HepG2 (cell line): ENCODE measurements at regions not wholly inside any gene's neighbourhood (a gene's known extent, or its start where the extent isn't known, plus 50 kb on each side); places are given as distances from the start of the nearest gene placed in this dataset.

Experiments
- ATAC-seq: fragments of 200-7000 bp; cut with Tn5 transposase; 3 replicates; pipeline ENCODE4 v1.9.1; 2020; ENCODE audit warnings: mild to moderate bottlenecking, moderate library complexity
- BruUV-seq: library from RNA; stranded (reverse); fragments of 400-500 nt; replicated peaks from 2 replicates; lab custom pipeline; 2021; lab: Mats Ljungman, UMichigan
- CTCF ChIA-PET: fragments of 300-600 bp; formaldehyde crosslinking; extraction: SDS; loops from one replicate; lab custom pipeline; 2021; ENCODE audit warnings: low total read pairs, inconsistent platforms, low intra/inter-chr PET ratio; lab: Yijun Ruan, JAX
- POLR2A ChIA-PET: fragments of 350-600 bp; sonication (Branson Sonifier 250); formaldehyde crosslinking; loops from one replicate; lab custom pipeline; 2020; ENCODE audit warnings: antibody characterized with exemption, inconsistent platforms; lab: Yijun Ruan, JAX
- DNase-seq: peaks from one replicate; pipeline ENCODE4 v3.0.0-alpha.2; 2015; ENCODE audit warnings: low spot score
- FAIRE-seq: peaks from 3 replicates; lab custom pipeline; 2011; peaks lifted over from hg19 to GRCh38; lab: Jason Lieb, UNC
- H2AFZ ChIP-seq: one replicate; pipeline ENCODE4 v1.6.1; 2011; ENCODE audit warnings: low read length, inconsistent platforms
- H3K27ac ChIP-seq: fragments of 300-600 bp; 3 replicates; pipeline ENCODE4 v1.8.0; 2011; ENCODE audit warnings: mixed run types, mild to moderate bottlenecking, mixed read lengths, low read length, inconsistent platforms; ENCODE audit not compliant: insufficient read depth; ENCODE audit errors: extremely low read length
- H3K27me3 ChIP-seq, 2 experiments: fragments of 200-600 bp in 1 of 2; 2 replicates in 1 of 2; 3 replicates in 1 of 2; pipeline versions ENCODE4 v1.6.0 to v1.8.0; 2011; ENCODE audit warnings: low read length in 2 of 2, mild to moderate bottlenecking in 2 of 2, moderate library complexity in 2 of 2, inconsistent platforms in 1 of 2; ENCODE audit not compliant: insufficient read depth in 2 of 2, control insufficient read depth in 1 of 2
- H3K36me3 ChIP-seq, 2 experiments: fragments of 200-600 bp in 1 of 2; replicated peaks in 1 of 2; 2 replicates in 1 of 2; 3 replicates in 1 of 2; pipeline versions ENCODE4 v1.5.1 to v1.8.0; 2011; ENCODE audit warnings: low read length in 2 of 2, inconsistent platforms in 1 of 2; ENCODE audit not compliant: insufficient read depth in 2 of 2, control insufficient read depth in 1 of 2
- H3K4me1 ChIP-seq: 2 replicates; pipeline ENCODE4 v1.5.1; 2012; ENCODE audit warnings: low read length, inconsistent platforms; ENCODE audit not compliant: insufficient read depth
- H3K4me2 ChIP-seq: 2 replicates; pipeline ENCODE4 v1.6.0; 2011; ENCODE audit warnings: low read depth, low read length, inconsistent platforms
- H3K4me3 ChIP-seq, 3 experiments: fragments of 200-600 bp in 1 of 3; sonication (generic), shearing (Covaris generic) in 1 of 3; replicated peaks in 1 of 3; 2 replicates each; pipeline ENCODE4 v1.5.1; 2011 to 2016; ENCODE audit warnings: low read length in 3 of 3, inconsistent platforms in 2 of 3, low read depth in 2 of 3, mild to moderate bottlenecking in 2 of 3, control low read depth in 1 of 3, mixed read lengths in 1 of 3; ENCODE audit not compliant: insufficient read depth in 1 of 3
- H3K79me2 ChIP-seq: one replicate; pipeline ENCODE4 v1.6.1; 2011; ENCODE audit warnings: low read length, inconsistent platforms; ENCODE audit not compliant: insufficient read depth
- H3K9ac ChIP-seq: 2 replicates; pipeline ENCODE4 v1.6.0; 2011; ENCODE audit warnings: mild to moderate bottlenecking, low read depth, low read length, inconsistent platforms; ENCODE audit not compliant: insufficient read depth
- H3K9me3 ChIP-seq: 2 replicates; pipeline ENCODE4 v1.5.1; 2012; ENCODE audit warnings: mild to moderate bottlenecking, low read length
- H4K20me1 ChIP-seq: 2 replicates; pipeline ENCODE4 v1.6.0; 2011; ENCODE audit warnings: inconsistent platforms, mild to moderate bottlenecking, low read length, moderate library complexity; ENCODE audit not compliant: insufficient read depth
- SMC3 ChIP-seq: IDR thresholded peaks from 2 replicates; pipeline ENCODE4 v1.6.1; 2011; ENCODE audit warnings: low read length, improper control_type of control experiment
- U2AF2 ChIP-seq: fragments of 200-400 bp; formaldehyde crosslinking; IDR thresholded peaks from 2 replicates; pipeline ENCODE4 v1.6.1; 2017; ENCODE audit warnings: low read depth, mild to moderate bottlenecking, low read length
- WGBS: methylation state at CpG from one replicate; pipeline ENCODE4 v1.1.6; 2017; ENCODE audit warnings: low lambda C conversion rate; 5-methylcytosine and 5-hydroxymethylcytosine counted together
- in situ Hi-C: cut with HindIII; loops from 2 replicates; pipeline ENCODE4 v1.10.0; 2017; ENCODE audit warnings: low pct_unique_long_range_greater_than_20kb; ENCODE audit not compliant: extremely low pct_ligation_motif_present
- intact Hi-C: fragments of 100-400 bp; cut with micrococcal nuclease; formaldehyde crosslinking; loops from one replicate; pipeline ENCODE4 v1.10.0; 2022; ENCODE audit not compliant: unreplicated experiment
- TF ChIP-seq, protein P1 (sequence below): sonication (generic); formaldehyde crosslinking; IDR thresholded peaks from 2 replicates; pipeline ENCODE4 v1.4.0; 2020; ENCODE audit warnings: missing genetic modification reagents
- TF ChIP-seq, protein P2 (sequence below): sonication (generic); formaldehyde crosslinking; IDR thresholded peaks from 2 replicates; pipeline ENCODE4 v1.8.0; 2022; ENCODE audit warnings: missing genetic modification reagents, mild to moderate bottlenecking, moderate library complexity, borderline replicate concordance

DNA sequence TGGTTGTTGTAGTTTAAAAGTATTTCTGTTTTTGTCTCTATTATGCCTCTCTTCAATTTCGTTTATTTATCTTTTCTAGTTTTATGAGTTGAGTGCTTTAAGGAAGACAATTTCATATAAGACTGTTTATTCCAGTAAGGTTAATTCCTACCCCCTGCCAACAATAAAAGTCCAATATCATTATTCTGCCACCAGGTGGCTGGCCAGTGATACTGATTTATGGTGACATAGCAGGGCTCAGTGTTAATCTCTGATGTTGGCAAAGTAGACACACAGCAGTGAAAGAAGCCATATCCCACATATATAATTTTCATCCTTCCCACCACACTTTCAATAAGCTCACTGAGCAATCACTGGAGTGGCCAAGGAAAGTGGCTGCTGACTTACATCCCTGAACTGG, 69.0 kb upstream of the BMP4 start (continued):
- TF ChIP-seq SMC3 = peak; percentile 77
- TF ChIP-seq, protein P1, sequence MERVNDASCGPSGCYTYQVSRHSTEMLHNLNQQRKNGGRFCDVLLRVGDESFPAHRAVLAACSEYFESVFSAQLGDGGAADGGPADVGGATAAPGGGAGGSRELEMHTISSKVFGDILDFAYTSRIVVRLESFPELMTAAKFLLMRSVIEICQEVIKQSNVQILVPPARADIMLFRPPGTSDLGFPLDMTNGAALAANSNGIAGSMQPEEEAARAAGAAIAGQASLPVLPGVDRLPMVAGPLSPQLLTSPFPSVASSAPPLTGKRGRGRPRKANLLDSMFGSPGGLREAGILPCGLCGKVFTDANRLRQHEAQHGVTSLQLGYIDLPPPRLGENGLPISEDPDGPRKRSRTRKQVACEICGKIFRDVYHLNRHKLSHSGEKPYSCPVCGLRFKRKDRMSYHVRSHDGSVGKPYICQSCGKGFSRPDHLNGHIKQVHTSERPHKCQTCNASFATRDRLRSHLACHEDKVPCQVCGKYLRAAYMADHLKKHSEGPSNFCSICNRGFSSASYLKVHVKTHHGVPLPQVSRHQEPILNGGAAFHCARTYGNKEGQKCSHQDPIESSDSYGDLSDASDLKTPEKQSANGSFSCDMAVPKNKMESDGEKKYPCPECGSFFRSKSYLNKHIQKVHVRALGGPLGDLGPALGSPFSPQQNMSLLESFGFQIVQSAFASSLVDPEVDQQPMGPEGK = 0 out of 2 replicates have a peak, but pooled peaks have one; percentile 27

GRCh38 chr14:54026671-54027070, 70.0 kb upstream of the BMP4 start:
- no TSS peak for BruUV-seq
- ATAC-seq (no peak), FAIRE-seq (no peak), DNase-seq (no peak)
- Histone ChIP-seq H3K4me3 (no peak overlapping the region), H3K79me2 (no peaks in the 10 kb centered on the region), H3K9ac (no peak overlapping the region), H3K27me3 (no peaks in the 10 kb centered on the region), H3K27ac (no peak overlapping the region), H3K36me3 (no peaks in the 10 kb centered on the region), H3K4me2 (no peak overlapping the region), H2AFZ (no peak overlapping the region), H4K20me1 (no peaks in the 10 kb centered on the region), H3K4me1 (peaks cover 19% of the 10 kb centered on the region), H3K9me3 (peaks cover 12% of the 10 kb centered on the region)
- WGBS = 76% methylated on average over 2 of the region's 2 CpGs
- in situ Hi-C loops = no loop called here
- CTCF ChIA-PET = no interaction called here
- intact Hi-C loops = no loop called here
- no peak for TF ChIP-seq U2AF2
- TF ChIP-seq, protein P2, sequence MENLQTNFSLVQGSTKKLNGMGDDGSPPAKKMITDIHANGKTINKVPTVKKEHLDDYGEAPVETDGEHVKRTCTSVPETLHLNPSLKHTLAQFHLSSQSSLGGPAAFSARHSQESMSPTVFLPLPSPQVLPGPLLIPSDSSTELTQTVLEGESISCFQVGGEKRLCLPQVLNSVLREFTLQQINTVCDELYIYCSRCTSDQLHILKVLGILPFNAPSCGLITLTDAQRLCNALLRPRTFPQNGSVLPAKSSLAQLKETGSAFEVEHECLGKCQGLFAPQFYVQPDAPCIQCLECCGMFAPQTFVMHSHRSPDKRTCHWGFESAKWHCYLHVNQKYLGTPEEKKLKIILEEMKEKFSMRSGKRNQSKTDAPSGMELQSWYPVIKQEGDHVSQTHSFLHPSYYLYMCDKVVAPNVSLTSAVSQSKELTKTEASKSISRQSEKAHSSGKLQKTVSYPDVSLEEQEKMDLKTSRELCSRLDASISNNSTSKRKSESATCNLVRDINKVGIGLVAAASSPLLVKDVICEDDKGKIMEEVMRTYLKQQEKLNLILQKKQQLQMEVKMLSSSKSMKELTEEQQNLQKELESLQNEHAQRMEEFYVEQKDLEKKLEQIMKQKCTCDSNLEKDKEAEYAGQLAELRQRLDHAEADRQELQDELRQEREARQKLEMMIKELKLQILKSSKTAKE (CRISPR knock-in tag) = 0 out of 2 replicates have a peak, but pooled peaks have one; percentile 15
- POLR2A ChIA-PET = no interaction called here
